CD4-positive, alpha-beta T cell treated with Interleukin-4 for 4 hours (primary cell): ENCODE measurements at regions not wholly inside any gene's neighbourhood (a gene's known extent, or its start where the extent isn't known, plus 50 kb on each side); places are given as distances from the start of the nearest gene placed in this dataset.

Experiments
- DNase-seq: peaks from one replicate; pipeline ENCODE4 v3.0.0-alpha.2; 2020

DNA sequence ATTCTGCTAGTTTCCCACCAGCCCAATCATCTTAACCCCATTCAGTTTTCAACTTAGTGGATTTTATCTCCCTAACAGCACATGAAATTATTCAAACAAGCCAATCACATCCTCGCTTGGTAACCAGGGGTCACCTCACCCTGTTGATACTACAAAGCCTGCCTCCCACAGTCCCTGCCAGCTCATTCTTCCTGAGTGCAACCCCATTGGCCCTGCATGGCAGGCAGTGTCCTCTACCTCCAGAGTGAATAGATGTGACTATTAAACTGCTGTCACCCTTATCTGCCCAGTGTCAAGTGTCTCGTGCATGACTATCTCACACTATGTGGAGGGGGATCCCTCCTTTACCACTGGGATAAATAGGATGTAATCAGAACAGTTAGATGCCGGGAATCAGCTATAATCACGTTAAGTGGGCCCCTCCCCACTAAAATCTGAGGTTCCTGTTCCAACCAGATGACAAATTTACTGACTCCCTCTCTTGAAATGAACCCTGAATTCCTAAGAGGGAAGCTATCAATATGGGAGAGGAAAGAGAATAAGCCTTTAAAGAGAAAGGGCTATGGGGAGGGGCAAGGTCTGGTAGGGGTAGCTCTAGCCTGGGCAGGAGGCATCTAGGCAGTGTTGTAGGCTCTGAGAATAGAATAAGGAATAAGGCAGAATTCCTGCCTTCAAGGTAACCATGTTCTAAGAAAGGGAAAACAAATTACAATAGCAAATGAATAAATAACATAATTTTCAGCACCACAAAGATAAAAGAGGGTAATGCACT lies 155.9 kb downstream of the SLC30A10 start:
- no peak for DNase-seq

- no peak for DNase-seq
Measured at GRCh38 chr1:219771080-219771479, 157.3 kb downstream of the SLC30A10 start.

DNA sequence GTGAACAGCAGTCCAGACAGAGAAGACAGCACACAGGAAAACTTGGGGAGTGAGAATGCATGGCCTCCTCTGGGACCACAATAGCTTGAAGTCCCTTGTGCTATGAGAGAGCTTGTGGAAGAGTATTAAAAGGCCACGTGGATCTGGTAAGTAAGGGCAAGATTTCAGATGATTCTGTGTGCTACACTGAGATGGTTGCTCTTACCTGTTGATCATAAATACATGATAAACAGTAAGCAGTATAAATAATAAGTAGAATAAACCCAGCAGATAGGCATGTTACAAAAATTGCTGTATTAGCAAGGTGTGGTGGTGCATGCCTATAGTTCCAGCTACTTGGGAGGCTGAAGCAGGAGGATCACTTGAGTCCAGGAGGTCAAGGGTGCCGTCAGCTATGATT lies 150.4 kb upstream of the ZC3H11B start:
- no peak for DNase-seq

DNA sequence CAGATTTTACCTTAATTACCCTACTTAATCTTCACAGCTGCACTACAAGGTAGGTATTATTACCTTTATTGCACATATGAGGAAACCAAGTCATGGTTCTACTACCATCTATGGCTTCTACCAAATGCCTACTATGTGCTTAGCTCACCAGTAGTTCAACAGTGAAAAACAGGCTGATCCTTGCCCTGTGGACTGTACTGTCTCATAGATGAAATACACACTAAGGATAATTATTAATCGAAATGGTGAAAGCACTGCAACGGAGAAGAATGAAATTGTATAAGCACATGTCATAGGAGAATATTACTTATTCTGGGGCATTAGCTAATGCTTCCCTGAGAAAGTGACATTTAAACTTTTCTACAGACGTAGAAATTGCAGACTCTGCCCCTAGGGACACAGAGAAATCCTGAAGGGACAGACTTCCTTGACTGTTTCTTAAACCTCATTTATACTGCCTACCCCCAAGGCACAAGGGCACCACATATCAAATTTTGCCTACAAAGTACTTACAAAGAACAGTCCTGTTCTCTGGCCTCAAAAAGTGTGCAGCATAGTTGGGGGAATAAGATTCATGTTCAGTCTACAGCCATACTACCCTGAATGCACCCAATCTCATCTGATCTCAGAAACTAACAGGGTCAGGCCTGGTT lies 148.4 kb upstream of the ZC3H11B start:
- DNase-seq, result no peak

DNA sequence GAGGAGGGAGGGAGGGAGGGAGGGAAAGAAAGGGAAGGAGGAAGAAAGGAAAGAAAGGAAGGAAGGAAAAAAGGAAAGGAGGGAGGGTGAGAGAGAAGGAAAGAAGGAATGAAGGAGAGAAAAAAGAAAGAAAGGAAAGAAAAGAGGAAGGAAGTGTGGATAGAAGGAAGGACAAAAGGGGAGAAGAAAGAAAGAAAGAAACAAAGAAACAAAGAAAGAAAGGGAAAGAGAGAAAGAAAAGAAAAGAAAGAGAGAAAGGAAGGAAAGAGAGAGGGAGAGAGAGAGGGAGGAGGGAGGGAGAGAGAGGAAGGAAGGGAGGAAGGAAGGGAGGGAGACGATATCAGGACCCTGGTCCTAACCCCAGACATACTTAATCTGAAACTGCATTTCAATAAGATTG lies 146.2 kb upstream of the ZC3H11B start:
- DNase-seq, result no peak

GRCh38 chr1:219757890-219758289 lies 145.0 kb upstream of the ZC3H11B start:
- DNase-seq, result no peak

- no peak for DNase-seq
Measured at GRCh38 chr1:219755234-219755633, 142.3 kb upstream of the ZC3H11B start.

GRCh38 chr1:219754767-219755166 lies 141.9 kb upstream of the ZC3H11B start:
- no peak for DNase-seq

DNA sequence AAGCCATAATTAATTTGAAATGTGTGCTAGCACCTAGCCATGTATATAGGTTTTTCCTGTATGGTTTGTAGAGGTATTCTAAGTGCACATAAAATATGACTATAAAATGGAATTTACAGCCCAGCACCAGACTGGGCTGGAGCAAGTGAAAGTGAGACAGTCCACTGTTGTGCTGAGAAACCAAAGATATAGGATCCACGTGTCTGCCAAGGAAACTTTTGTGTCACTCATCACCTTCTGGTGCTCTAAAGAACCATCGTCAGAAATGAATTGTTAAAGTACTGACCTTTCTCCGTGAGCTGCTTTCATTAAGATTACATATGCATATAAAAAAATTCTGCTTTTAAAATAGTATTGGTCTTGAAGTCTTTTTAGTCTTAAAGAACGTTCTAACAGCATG lies 141.0 kb upstream of the ZC3H11B start:
- no peak for DNase-seq

GRCh38 chr1:219752645-219753044 lies 139.7 kb upstream of the ZC3H11B start:
- DNase-seq, result no peak

GRCh38 chr1:219751870-219752507 lies 139.1 kb upstream of the ZC3H11B start:
- no peak for DNase-seq

GRCh38 chr1:219749370-219749769 lies 136.5 kb upstream of the ZC3H11B start:
- DNase-seq, result no peak

GRCh38 chr1:219746141-219746540 lies 133.2 kb upstream of the ZC3H11B start:
- no peak for DNase-seq

DNA sequence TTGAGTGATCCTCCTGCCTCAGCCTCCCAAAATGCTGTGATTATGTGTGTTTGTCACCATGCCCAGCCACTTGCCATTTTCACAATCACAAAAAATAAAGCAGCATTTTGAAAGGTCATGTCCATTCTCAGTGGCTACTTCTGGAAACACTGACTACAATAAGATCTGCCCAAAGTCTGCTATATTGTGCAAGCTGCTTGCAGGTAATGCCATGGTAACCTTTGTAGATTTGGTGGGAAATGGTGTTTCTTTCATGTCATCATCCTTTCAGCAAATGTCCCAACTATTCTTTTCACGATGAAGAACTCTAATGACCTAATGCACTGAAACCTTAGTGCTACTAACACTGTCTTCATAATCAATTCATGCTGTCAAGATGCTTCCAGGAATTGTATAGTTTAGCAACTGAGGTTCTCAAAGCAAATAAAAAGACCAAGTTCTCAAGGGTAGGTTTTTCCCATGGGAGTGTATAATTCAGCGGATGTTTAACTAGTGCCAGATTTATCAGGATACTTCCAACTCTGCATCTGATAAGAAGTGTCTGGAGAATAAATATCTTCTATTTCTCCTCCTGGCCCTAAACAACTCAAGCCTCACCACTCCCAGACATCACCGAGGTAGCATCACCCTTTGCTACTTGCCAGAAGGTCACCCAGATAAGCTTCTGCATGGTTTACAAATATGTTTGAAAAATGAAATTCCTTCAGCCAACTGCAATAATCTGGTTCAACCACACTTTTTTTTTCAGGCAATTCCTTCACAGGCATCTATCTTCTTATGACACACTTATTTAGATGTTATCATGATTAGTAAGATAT lies 132.0 kb upstream of the ZC3H11B start:
- no peak for DNase-seq

DNA sequence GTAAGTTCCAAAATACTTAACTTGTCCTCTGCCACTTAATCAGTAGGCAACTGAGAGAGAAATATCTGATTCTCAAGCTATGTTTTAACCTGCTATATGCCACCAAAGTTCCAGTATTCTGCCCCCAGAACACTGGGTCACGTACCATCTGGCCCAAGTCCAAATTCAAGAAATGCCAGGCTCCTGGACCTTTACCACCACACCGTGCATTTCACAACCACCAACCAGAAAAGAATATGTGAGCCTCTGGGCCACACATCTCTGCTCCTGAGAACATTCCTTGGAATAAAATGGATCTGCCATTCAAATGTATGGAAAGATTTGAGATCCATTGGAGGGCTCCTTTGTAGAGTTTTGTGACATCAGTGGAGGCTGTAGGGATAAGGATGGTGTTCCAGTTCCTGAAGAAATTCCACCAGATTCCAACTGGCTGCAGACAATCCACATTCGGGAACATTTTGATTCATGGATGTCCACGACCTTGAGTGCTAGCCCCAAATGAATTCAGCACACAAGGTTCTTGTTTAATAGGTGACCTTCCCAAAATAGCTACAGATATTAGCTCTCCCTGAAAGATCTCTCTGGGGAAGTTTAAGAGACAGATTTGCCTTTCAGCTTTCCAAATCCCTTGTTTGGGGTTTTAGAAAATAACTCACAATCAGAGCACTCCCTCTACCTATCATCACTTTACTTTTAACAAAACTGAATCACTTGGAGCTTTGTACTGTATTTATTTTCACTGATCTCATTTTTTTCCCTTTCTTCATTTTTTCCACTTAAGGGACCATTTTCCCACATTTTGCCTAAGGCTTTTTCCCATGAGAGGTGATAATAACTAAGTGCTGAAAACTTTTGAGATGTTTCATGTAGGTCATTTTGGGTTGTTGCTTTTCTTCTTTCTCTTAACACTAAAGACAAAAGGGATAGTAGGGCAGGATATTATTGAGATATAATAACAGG lies 128.4 kb upstream of the ZC3H11B start:
- no peak for DNase-seq

- DNase-seq, result no peak
Measured at GRCh38 chr1:219733511-219734174, 120.7 kb upstream of the ZC3H11B start.

DNA sequence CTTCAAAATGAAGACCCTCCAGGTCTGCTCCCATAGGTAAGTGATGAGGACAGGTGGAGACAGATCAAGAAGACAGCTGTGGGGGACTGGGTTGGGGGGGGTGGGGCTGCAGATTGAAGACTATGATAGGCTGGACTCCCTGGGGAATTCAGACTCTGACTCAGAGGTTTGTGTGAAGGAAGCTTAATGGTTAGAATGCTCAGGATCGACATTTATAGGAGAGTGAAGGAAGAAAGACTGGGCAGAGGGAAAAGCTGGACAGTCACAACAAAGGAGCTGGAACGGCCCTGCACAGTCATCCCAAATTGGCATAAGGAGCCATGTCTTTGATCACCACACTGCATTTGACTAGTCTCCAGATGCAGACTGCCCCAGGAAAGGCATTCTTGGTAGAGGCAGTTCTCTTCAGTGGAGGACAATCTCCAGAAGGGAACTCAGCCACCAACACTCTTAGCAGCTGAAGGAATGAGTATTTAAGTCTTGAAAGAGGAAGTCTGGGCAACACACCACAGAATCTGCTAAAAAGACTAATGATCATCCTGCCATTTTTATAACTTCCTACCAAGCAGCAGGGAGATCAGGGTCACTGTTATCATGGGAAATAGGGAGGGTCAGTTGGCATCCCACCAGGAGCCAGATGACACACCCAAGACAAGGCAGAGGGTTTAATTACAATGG lies 120.0 kb upstream of the ZC3H11B start:
- no peak for DNase-seq

DNA sequence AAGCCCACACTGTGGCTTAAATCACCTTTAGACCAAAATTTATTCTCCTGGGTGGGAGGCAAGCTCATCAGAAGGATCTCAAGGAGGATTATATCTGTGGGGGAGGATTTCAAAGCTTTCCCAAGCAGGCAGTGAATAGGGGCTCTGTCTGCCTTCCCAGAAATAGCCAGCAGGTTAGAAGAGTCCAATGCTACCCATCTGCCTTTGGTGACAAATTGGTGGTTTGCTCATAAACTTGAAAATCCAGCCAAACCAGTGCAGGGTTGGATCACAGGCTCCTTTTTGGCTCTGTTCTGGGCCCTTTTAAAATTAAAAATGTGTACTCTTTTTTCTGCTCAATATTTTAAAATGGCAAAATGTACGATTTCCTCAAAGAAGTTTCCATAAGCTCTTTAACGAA lies 118.9 kb upstream of the ZC3H11B start:
- no peak for DNase-seq

- DNase-seq, result no peak
Measured at GRCh38 chr1:219726480-219727272, 113.8 kb upstream of the ZC3H11B start.

DNA sequence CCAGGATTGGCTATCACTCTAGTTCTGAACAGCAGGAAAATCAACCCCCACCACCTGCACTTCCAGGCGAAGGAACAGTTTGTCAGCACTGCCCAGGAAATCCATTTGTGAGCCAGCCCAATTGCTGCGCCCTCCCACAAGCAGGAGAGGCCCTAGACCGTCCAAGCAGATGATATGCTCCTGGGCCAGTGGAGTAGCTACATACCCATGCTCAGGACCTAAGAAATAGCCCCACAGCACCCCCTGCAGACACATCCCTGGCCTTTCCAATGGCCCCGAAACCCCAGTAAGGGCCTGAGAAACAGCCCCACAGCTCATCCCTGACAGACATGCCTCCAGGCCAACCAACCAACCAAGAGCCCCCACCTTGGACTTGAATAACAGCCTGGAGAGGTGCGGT lies 111.5 kb upstream of the ZC3H11B start:
- no peak for DNase-seq
